ENCODE measurements at regions not wholly inside any gene's neighbourhood (a gene's known extent, or its start where the extent isn't known, plus 50 kb on each side); places are given as distances from the start of the nearest gene placed in this dataset.

DNA sequence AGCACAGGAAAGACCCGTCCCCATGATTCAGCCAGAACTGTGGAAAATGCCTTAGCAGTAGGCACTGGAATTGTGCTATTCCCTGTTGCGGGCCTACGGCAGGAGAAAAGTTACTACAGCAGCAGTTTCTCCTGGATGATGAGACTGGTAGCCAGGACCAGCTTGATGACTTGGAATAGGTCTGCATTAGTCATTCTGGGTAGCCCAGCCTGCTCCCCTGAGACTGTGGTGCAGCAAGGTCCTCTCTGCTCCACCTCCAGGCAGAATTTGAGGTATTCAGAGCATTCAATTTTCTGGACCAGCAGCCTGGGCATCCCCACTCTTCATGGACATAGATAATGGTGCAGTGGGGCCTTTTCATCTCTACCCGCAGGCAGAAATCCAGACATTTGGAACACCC lies 490.0 kb downstream of the SH2D4B start:
- no peak for DNase-seq

DNA sequence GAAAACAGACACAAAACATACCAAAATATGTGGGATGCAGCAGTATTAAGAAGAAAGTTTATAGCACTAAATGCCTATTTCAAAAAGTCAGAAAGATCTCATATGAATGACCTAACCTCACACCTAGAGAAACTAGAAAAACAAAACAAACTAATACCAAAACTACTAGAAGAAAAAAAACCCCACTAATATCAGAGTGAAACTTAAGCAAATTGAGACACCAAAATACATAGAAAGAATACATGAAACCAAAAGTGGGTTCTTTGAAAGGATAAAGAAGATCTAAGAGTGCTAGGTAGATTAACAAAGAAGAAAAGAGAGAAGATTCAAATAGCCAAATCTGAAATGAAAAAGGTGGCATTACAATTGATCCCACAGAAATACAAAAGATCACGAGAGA lies 494.1 kb downstream of the SH2D4B start:
- no peak for DNase-seq

DNA sequence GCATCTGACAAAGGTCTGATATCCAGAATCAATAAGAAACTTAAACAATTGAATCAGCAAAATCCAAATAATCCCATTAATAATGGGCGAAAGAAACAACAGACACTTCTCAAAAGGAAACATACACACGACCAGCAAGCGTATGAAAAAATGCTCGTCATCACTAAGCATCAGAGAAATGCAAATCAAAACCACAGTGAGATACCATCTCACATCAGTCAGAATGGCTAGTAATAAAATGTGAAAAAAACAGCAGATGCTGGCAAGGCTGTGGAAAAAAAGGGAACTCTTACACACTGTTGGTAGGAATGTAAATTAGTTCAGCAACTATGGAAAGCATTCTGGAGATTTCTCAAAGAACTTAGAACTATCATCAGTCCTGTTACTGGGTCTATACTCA lies 496.7 kb downstream of the SH2D4B start:
- no peak for DNase-seq

DNA sequence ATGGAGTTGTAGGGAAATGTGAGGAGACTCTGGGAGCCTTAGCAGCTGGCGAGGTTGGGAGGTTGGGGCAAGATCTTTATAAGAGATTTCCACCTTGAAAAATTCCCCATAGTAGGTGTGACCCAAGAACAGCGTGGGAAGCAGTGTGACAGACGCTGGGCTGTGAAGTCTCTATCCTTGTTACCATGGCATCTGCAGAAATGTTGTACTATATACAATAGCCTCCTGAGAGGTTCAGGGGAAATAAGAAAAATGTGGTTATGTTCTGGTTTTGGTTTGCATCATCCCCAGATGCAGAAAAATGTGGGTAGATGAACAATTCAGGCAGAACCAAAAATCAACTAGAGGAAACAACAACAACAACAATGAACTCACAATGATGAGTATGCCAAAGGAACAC lies 498.6 kb downstream of the SH2D4B start:
- no peak for DNase-seq

DNA sequence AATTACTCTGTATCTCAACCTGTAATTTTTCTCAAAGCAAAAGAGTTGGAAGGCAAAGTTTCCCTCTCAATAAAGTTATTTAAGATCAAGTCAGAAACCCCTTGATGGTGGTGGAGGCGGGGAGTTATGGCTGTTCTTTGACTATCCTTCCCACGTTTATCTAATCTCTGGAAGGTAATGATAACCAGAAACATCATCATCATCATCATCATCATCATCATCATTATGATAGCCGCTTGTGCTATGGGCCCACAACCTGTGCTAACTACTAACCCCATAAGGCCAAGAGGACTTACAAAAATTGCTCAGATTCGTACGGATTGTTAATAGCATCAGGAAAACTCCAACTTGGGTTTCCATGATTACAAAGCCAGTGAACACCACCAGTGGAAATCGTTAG lies 502.3 kb downstream of the SH2D4B start:
- DNase-seq = no peak

DNA sequence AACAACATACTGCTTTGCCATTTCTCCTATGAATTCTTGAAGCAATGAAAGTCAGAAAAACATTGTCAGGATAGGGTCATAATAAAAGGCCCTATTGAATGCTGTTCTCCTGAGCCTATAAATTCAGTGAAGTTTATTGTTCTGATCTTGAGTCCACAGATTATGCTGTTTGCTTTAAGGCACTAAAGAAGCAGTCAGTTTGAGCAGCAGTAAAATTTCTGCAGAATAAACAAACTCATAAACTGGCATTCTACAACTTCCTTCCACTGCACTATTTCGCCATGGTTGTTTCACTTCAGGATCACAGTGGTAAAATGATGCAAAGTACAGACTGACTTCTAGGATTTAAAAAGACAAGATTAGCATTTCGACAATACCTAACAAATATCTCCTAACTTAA lies 503.2 kb downstream of the SH2D4B start:
- no peak for DNase-seq

DNA sequence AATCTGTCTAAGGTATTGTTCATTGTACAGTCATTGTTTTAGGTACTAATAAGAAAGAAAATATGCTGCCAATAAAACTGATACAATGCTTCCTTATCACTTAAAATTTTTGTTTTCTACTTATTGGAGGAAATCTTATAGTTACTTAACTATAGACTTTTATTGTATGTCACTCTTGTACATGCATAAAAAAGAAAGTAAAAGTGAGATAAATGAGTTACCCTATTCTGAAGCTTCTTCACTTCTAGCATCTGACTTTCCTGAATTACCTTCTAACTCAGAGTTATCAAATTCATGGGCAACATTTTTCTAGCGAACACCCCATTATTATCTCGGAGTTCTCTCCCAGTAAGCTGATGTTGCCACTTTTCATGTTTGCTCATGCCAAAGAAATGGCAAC lies 504.9 kb downstream of the SH2D4B start:
- no peak for DNase-seq

DNA sequence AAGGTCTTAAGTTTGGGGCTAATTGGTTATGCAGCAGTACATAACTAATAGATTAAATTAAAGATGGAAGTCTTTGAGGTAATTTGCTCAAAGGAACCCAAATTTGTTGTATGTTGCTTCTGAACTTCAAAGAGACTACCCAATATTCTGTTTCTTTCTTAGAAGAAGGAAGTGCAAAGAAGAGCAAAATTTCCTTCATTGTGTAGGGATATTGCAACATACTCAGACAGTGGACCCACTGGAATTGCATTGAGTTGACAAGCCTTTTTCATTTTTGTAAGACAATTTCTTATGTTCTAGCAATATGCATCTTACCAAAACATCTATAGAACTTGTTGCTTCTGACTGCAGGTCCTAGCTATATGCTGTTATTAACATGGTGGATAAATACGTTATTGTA lies 527.8 kb downstream of the SH2D4B start:
- no peak for DNase-seq

DNA sequence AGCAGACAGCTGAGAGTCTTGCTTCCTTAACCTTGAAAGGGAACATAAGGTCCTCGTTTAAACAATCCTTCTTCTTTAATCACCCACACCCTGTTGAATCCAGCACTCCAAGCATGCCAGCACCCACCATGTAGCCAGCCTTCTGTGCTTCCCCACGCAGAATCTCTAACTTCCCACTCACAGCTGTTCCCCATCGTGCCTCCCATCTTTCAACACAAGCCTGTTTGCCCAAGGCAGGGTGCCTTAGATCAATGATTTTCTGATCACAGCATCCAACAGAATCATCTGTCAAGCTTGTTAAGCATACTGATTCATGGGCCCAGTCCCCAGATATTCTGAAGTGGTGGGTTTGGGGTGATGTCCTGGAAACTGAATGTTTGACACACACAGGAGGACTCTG lies 530.8 kb downstream of the SH2D4B start:
- DNase-seq = no peak

DNA sequence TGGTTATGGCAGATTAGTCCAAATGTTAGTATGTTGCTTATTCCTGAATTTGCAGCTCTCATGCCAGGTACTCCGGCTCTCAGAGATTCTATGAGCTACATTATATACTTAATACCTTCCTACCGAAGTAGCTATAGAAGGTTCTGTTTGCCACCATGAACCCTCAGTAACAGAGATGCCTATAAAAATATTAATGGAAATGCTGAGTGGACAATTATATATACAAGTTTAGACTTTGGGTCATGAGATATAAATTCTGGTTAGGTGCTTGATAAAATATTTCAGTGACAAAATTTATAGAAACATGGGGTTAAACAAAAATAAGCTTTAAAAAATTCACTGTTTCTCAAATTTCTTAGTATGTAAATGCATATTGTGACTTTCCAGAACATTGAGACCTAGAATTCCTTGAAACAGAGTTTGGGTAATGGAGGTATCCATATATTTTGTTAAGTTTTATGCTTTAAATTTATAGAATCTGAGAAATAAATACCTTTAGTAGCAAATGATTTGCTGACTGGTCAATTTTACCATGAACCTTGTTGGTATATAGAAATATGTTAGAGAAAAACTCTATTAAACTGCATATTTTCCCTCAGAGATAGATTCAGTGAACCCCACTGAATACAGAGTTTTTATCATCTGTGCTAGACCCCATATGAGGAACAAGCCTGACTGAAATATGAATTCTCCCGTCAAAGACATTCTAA lies 533.5 kb downstream of the SH2D4B start:
- no peak for DNase-seq

DNA sequence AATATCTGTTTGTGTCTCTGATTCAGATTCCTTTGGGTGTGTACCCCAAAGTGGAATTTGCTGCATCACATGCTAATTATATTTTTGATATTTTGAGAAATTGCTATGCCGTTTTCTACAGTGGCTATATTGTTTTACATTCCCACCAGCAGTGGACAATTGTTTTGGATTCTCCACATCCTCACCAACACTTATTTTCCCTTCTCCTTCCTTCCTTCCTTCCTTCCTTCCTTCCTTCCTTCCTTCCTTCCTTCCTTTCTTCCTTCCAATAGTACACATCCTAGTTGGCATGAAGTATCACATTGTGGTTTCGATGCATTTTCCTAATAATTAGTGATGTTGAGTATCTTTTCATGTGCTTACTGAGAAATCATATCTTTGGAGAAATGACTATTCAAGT lies 535.5 kb downstream of the SH2D4B start:
- no peak for DNase-seq

DNA sequence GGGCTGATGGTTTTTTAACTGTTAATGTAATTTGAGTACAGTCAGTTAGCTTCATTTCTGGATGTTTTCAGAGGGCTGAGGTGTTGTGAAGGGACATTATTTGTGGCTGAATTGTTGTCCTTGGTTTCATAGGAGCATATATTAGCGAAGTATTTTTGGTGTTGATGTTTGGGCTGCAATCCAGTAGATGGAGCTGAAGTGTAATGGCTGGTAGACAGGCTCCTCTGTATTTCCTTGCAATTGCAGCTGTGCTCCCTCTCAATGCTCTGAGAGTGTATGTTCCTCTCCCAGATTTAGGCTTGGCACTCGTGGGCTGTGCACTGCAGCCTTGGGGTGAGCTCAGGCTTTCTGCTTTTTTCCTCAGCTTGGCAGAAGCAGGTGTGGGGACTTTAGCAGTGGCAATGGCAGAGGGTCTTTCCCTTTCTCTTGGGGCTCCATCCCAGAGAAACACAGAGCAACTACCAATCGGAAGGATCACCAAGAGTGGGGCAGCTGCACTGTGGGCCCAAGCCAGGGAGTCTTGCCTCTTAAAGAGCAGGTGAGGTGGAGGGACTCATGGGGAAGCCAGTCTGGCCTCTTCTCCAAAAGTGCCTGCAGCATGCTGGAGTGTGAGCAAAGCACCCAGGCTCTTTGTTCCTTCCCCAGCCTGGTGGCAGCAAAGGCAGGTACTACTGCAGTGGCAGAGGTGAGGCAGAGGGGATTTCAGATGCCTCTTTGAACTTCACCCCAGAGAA lies 544.4 kb downstream of the SH2D4B start:
- DNase-seq = no peak

DNA sequence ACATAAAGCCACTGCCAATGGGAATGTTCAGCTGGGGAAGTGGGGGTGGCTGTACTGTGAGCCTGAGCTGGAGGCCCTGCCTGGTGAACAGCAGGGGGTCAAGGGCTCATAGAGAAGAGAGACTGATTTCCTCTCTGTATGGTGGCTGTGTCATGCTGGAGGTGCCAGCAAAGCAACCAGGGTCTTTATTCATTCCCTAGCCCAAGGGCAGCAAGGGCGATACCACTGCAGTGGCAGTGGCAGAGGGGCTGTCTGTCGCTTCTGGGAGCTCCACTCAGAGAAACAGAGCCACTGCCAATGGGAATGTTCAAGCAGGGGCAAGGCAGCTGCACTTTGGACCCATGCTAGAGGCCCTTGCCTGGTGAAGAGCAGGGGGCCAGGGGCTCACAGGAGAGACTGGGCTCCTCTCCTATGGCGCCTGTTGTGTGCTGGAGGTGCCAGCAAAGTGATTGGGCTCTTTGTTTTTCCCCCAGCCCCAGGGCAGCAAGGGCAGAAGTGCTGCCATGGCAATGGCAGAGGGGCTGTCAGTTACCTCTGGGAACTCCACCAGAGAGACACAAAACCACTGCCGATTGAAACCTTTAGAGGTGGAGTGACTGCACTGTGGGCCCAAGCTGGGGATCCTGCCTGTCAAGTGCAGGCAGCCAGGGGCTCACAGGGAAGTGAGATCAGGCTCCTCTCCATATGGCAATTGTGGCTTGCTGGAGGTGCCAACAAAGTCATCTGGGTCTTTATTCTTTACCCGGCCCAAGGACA lies 545.1 kb downstream of the SH2D4B start:
- DNase-seq = no peak

DNA sequence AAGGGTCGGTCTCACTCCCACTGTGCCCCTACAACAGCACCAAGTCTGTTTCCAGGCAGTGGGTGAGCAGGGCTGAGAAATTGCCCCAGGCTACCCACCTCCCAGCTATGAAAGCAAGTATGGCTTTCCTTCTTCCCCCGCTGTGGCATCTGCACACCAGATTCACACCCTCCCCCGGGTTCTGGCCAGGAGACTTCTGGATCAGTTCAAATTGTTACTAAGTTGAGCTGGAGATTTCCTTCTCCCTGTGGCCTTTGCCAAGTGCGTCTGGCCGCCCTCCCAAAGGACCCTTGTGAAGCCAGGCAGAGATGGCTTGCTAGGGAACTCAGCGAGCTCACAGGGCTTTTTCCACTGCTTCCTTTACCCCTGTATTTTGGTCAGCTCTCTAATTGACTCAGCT lies 555.4 kb downstream of the SH2D4B start:
- no peak for DNase-seq

DNA sequence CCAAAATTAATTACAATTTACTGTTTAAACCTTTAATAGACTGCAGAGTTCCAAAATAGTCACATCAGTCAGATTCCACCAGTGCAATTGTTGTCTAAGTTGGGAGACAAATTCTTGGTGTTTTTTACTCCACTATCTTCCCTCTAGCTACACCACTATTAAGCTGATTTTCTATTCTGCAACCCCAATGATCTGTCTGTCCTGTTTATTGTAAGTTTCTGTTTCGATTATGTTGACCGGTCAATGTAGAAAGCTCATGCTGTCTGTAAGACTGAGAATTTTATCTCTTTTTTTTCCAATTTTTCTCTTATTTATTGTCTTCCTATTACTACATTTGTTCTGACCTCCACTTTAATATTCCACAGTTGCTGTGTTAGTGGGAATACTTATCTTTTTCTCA lies 557.5 kb downstream of the SH2D4B start:
- DNase-seq = no peak

DNA sequence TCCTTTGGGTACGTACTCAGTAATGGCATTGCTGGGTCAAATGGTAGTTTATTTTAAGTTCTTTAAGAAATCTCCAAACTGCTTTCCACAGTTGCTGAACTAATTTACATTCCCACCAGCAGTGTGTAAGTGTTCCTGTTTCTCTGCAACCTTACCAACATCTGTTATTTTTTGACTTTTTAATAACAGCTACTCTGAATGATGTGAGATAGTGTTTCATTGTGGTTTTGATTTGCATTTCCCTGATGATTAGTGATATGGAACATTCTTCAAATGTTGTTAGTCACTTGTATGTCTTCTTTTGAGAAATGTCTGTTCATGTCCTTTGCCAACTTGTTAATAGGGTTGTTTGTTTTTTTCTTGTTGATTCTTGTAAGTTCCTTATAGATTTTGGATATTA lies 558.9 kb downstream of the SH2D4B start:
- DNase-seq = no peak

DNA sequence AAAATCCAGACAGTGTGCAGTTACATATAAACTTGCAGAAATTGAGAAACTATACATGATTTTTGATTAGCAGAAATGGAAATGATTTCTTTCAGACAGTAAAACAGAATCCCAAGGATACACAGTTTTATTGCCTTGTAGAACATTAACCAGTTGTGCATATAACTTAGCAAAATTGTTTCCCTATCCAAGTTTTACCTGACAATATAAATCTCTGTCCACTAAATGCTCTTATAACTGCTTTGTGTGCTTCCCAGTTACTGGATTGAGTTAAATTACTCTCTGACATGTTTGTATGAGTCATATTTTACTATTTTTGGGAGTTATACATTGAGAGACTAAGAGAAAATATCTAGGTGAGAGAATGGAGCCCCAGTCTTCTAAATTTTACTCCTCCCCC lies 563.4 kb downstream of the SH2D4B start:
- DNase-seq = no peak

DNA sequence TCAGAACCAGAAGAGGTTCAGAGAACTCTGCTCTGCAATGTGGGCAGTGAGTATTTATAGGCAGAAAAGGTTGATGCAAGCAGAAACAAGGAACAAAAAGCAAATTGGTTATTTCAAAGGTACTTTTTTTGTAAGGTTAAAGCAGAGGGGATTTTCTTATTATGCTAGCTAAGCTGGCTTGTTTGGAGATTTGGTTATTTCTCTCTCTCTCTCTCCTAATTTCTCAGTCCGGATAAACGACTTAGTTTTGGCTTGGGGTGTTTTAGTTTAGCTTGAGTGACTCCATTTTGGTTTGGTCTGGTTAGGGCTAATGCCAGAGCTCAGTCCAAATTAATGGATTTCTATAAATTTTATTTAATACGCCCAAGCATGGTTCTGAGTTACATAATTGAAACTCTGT lies 566.8 kb downstream of the SH2D4B start:
- no peak for DNase-seq

DNA sequence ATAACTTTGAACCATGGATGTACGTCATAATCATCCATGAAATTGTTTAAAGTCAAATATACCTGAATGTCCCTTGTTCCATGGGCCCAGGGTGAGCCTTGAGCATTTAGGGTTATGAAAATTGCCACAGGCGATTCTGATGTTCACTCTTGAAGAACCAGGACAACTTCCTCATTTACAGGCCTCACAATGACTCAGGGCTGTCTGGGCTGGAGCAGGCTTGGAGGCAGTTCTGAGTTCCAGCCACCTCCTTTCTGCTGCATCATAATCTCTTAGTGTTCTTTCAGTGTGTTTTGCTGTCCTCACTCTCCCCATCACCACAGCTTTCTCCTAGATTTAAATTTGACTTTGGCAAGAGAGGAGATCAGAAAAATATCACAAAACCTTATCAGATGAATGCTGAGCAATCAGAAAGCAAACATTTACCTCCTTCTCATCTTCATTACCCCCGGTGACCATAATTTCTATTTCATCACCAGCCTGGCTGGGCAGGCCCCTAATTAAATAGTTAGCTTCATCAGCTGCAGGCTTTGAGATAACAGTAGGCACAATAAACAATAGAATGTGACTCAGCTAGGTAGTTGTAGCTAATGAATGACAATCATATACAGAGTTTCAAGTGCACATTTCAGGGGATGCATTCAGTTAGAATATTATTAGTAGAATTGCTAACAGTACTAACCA lies 571.0 kb downstream of the SH2D4B start:
- no peak for DNase-seq

DNA sequence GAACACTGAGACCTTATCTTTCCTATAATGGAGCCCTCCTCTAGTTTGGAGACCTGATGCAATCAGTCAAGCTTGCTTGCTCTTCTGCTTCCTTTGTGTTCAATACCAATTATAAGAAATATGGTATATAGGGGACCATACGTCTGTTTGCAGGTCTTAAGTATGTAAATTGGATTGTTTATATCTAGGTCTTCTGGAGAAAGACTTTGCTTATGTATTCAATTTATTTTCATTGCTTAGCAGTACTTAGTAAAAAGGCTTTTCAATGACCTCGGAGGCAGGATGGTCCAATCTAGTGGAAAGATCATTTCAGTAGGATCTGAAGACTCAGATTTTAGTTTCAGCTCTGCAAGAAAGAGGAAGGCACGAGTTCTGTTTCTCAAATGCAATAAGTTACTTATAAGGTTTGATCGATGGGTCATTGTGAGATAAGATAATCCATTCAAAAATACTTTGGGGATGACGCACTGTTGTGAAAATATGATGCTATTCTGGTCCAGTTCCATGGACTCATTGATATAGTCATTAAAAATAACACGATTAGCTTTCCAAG lies 571.6 kb downstream of the SH2D4B start:
- DNase-seq = no peak

DNA sequence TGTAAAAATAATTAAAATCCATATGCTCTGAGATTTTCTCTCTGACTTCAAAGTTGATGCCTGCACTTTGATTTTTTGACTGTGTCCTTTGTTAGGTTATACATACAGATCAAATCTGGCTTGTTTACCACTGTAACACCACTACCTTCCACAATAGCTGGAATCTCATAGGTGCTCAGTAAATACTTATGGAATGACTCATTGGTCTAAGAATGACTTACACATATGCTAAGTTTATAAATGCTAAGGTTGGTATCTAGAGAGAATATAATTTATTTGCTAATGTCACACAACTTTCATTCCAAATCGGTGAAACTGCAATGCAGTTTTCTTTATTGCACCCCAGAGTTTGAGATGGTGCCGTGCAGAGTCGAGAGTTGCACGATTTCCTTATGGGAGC lies 578.5 kb downstream of the SH2D4B start:
- DNase-seq = no peak

DNA sequence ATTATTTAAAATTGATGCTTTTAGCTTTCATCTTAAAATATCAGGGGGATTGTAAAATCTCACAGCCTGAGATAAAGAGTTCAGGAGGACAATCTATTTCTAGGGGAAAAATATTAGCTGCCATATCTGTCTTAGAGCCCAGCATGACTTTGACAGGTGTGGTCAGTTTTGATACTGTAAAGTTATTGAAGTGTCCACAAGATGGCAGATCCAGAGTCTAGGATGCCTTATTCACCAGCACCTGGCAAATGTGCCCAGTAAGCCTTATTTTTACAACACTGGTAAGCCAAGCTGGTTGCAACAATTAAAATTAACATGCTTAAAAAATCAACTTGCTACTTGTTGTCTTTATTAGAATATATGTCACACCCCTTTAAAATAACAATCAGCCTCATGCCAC lies 579.3 kb downstream of the SH2D4B start:
- DNase-seq = no peak

DNA sequence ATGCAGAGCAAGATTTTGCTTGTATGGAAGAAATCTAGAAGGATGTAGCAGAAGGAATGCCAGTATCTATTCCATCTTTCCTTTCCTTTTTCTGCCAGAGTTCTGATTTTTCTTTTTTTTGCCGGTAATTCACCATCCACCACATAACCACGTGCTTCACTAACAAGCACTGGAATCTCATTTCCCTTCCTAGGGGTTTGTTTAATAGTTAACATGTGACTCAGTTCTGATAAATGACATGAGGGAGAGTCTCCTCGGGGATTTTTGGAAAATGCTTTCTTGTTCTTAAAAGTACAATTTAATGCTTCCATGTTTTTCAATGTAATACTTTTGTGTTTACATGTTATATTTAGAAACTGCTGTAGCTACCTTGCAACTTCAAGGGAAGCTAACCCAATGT lies 590.2 kb downstream of the SH2D4B start:
- DNase-seq = no peak

Data from activated CD8-positive, alpha-beta memory T cell treated with anti-CD3 and anti-CD28 coated beads, Interleukin-2, amount 50 U/mL, for 48 hours (primary cell).